Endothelial cell of umbilical vein (primary cell): ENCODE measurements at regions not wholly inside any gene's neighbourhood (a gene's known extent, or its start where the extent isn't known, plus 50 kb on each side); places are given as distances from the start of the nearest gene placed in this dataset.

Experiments used
- BruUV-seq: library from RNA; stranded (reverse); fragments of 400-500 nt; replicated peaks from 2 replicates; lab custom pipeline; 2021; lab: Mats Ljungman, UMichigan
- CTCF ChIA-PET: fragments of 300-600, 350-600 bp; sonication (Branson Sonifier 250); formaldehyde crosslinking; loops from one replicate; lab custom pipeline; 2021; ENCODE audit warnings: antibody characterized with exemption, inconsistent platforms; lab: Charles Lee
- POLR2A ChIA-PET: fragments of 300-600, 350-600 bp; sonication (Branson Sonifier 250); formaldehyde crosslinking; loops from one replicate; lab custom pipeline; 2021; ENCODE audit warnings: antibody characterized with exemption, inconsistent platforms; lab: Charles Lee
- DNase-seq: peaks from one replicate; pipeline ENCODE4 v3.0.0-alpha.2; 2011; ENCODE audit warnings: low read depth, low spot score
- FAIRE-seq: peaks from 2 replicates; lab custom pipeline; 2011; peaks lifted over from hg19 to GRCh38; lab: Jason Lieb, UNC
- H2AFZ ChIP-seq: 2 replicates; pipeline ENCODE4 v1.6.0; 2012; ENCODE audit warnings: low read depth, low read length, control low read depth, inconsistent platforms
- H3K27ac ChIP-seq: 2 replicates; pipeline ENCODE4 v1.5.1; 2011; ENCODE audit warnings: low read depth, mild to moderate bottlenecking, control low read depth, low read length, moderate library complexity; ENCODE audit not compliant: insufficient read depth
- H3K27me3 ChIP-seq, 2 experiments: 2 replicates each; pipeline versions ENCODE4 v1.6.0 to v1.6.1; 2011; ENCODE audit warnings: low read length in 2 of 2, mixed read lengths in 1 of 2; ENCODE audit not compliant: control insufficient read depth in 2 of 2, insufficient read depth in 2 of 2
- H3K36me3 ChIP-seq, 2 experiments: 2 replicates in 1 of 2; 3 replicates in 1 of 2; pipeline ENCODE4 v1.5.1; 2011; ENCODE audit warnings: low read length in 2 of 2, mild to moderate bottlenecking in 1 of 2, moderate library complexity in 1 of 2; ENCODE audit not compliant: control insufficient read depth in 2 of 2, insufficient read depth in 2 of 2; ENCODE audit errors: extremely low read depth in 1 of 2
- H3K4me1 ChIP-seq: 3 replicates; pipeline ENCODE4 v1.5.1; 2011; ENCODE audit warnings: mild to moderate bottlenecking, low read length; ENCODE audit not compliant: control insufficient read depth, insufficient read depth; ENCODE audit errors: extremely low read depth
- H3K4me2 ChIP-seq: 2 replicates; pipeline ENCODE4 v1.6.1; 2011; ENCODE audit warnings: low read length, control low read depth, mixed read lengths; ENCODE audit not compliant: insufficient read depth
- H3K4me3 ChIP-seq, 3 experiments: fragments of 200-600 bp in 1 of 3; sonication (generic), shearing (Covaris generic) in 1 of 3; replicated peaks in 1 of 3; 2 replicates each; pipeline ENCODE4 v1.5.1; 2011 to 2016; ENCODE audit warnings: control low read depth in 3 of 3, low read length in 3 of 3, mild to moderate bottlenecking in 2 of 3, inconsistent platforms in 1 of 3, low read depth in 1 of 3, moderate library complexity in 1 of 3; ENCODE audit not compliant: insufficient read depth in 1 of 3
- H3K79me2 ChIP-seq: 2 replicates; pipeline ENCODE4 v1.6.0; 2012; ENCODE audit warnings: low read length, inconsistent platforms; ENCODE audit not compliant: control insufficient read depth, insufficient read depth
- H3K9ac ChIP-seq: replicated peaks from 2 replicates; pipeline ENCODE3; 2011; ENCODE audit warnings: low read length, control low read depth; ENCODE audit not compliant: insufficient read depth; ENCODE audit errors: extremely low read depth
- H3K9me1 ChIP-seq: replicated peaks from 3 replicates; pipeline ENCODE4 v1.6.0; 2011; ENCODE audit warnings: mild to moderate bottlenecking, low read length; ENCODE audit not compliant: control insufficient read depth, insufficient read depth; ENCODE audit errors: extremely low read depth
- H3K9me3 ChIP-seq: replicated peaks from 2 replicates; pipeline ENCODE4 v1.5.1; 2012; ENCODE audit warnings: low read length, inconsistent platforms; ENCODE audit not compliant: control insufficient read depth, insufficient read depth
- H4K20me1 ChIP-seq: replicated peaks from 2 replicates; pipeline ENCODE3; 2011; ENCODE audit warnings: mild to moderate bottlenecking, low read length; ENCODE audit not compliant: control insufficient read depth, insufficient read depth; ENCODE audit errors: extremely low read depth
- EZH2 ChIP-seq: IDR thresholded peaks from 2 replicates; pipeline ENCODE4 v1.6.1; 2012; ENCODE audit warnings: borderline replicate concordance, low read depth, mild to moderate bottlenecking, moderate library complexity, low read length, inconsistent platforms; ENCODE audit not compliant: severe bottlenecking
- FOS ChIP-seq: IDR thresholded peaks from 2 replicates; pipeline ENCODE4 v1.6.1; 2011; ENCODE audit warnings: mild to moderate bottlenecking, low read length, moderate library complexity, borderline replicate concordance; ENCODE audit not compliant: insufficient read depth
- GATA2 ChIP-seq: IDR thresholded peaks from 2 replicates; pipeline ENCODE4 v1.7.0; 2011; ENCODE audit warnings: low read depth, mild to moderate bottlenecking, moderate library complexity, mixed read lengths, low read length; ENCODE audit not compliant: insufficient read length, insufficient read depth
- JUN ChIP-seq: IDR thresholded peaks from 2 replicates; pipeline ENCODE4 v1.6.1; 2011; ENCODE audit warnings: borderline replicate concordance, low read depth; ENCODE audit not compliant: insufficient read length, insufficient read depth
- MYC ChIP-seq: IDR thresholded peaks from one replicate; pipeline ENCODE4 v1.6.1; 2011; ENCODE audit warnings: mild to moderate bottlenecking, low read depth, low read length
- POLR2A ChIP-seq: IDR thresholded peaks from 2 replicates; pipeline ENCODE4 v1.6.1; 2012; ENCODE audit warnings: low read depth, mild to moderate bottlenecking, control low read depth, low read length
- POLR2AphosphoS5 ChIP-seq: IDR thresholded peaks from 2 replicates; pipeline ENCODE4 v1.6.1; 2012; ENCODE audit warnings: low read depth, mild to moderate bottlenecking, control low read depth, low read length, moderate library complexity; ENCODE audit not compliant: insufficient read depth
- dilution Hi-C: fragments of 300-500 bp; cut with MboI; formaldehyde crosslinking; loops from one replicate; pipeline ENCODE4 v1.15.0; 2019; ENCODE audit warnings: low sequenced_read_pairs; ENCODE audit not compliant: extremely low pct_ligation_motif_present
- intact Hi-C: fragments of 100-400 bp; cut with micrococcal nuclease; formaldehyde crosslinking; loops from one replicate; pipeline ENCODE4 v1.10.0; 2022
- TF ChIP-seq, protein P1 (sequence below), 2 donors: IDR thresholded peaks; 1 replicate in 1 of 2; 2 replicates in 1 of 2; pipeline ENCODE4 v1.5.1; 2011; ENCODE audit warnings: low read length in 2 of 2, mild to moderate bottlenecking in 2 of 2, moderate library complexity in 2 of 2, control low read depth in 1 of 2, inconsistent platforms in 1 of 2, low read depth in 1 of 2; ENCODE audit not compliant: insufficient read depth in 1 of 2; ENCODE audit errors: extremely low read depth in 1 of 2
- TF ChIP-seq, protein P2 (sequence below): IDR thresholded peaks from 2 replicates; pipeline ENCODE4 v1.6.1; 2011; ENCODE audit not compliant: insufficient read depth, insufficient read length

DNA sequence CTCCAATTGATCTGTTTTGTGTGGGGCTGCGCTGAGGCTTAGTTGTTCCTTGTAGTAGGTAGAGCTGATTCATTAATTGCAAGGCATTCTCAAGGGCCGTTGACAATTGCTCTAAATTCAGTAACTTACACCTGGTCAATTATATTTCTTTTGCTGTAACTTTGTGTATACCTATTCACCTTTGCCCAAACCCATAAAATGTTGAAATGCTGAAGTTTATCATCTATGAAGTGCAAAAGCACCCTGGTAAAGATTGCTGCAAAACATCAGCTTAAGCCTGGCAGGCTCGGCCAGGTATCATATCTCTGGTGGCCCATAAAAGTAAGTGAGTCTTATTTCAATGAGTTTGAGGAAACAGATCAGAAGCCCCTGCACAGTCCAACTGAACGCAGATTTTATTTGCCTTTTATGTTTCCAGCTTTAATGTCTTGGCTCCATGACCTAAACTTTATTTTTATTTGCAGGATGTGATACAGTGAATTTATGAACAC lies 203.6 kb upstream of the SLCO3A1 start:
- Histone ChIP-seq H3K9me1 (no peaks in the 10 kb centered on the region), H3K36me3 (no peaks in the 10 kb centered on the region), H3K27me3 (no peaks in the 10 kb centered on the region), H3K9ac (no peak overlapping the region), H3K4me3 (no peak overlapping the region), H3K9me3 (peaks cover 2% of the 10 kb centered on the region), H4K20me1 (no peaks in the 10 kb centered on the region), H3K4me1 (no peaks in the 10 kb centered on the region), H3K27ac (no peak overlapping the region), H3K4me2 (no peak overlapping the region), H2AFZ (no peak overlapping the region), H3K79me2 (no peaks in the 10 kb centered on the region)
- intact Hi-C loops (no loop called here), dilution Hi-C loops (no loop called here)
- DNase-seq (no peak), FAIRE-seq (no peak)
- BruUV-seq: no TSS peak
- CTCF ChIA-PET: no interaction called here
- TF ChIP-seq POLR2A: no peak
- no peak for TF ChIP-seq POLR2AphosphoS5
- TF ChIP-seq, protein P1, sequence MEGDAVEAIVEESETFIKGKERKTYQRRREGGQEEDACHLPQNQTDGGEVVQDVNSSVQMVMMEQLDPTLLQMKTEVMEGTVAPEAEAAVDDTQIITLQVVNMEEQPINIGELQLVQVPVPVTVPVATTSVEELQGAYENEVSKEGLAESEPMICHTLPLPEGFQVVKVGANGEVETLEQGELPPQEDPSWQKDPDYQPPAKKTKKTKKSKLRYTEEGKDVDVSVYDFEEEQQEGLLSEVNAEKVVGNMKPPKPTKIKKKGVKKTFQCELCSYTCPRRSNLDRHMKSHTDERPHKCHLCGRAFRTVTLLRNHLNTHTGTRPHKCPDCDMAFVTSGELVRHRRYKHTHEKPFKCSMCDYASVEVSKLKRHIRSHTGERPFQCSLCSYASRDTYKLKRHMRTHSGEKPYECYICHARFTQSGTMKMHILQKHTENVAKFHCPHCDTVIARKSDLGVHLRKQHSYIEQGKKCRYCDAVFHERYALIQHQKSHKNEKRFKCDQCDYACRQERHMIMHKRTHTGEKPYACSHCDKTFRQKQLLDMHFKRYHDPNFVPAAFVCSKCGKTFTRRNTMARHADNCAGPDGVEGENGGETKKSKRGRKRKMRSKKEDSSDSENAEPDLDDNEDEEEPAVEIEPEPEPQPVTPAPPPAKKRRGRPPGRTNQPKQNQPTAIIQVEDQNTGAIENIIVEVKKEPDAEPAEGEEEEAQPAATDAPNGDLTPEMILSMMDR (IDR thresholded peaks at IDR 0.05; ENCODE audit: extremely low read depth in 1 of 2, insufficient read depth in 1 of 2, low read depth in 1 of 2, low read length in 2 of 2): no peak
- no peak for TF ChIP-seq JUN
- no peak for TF ChIP-seq MYC
- TF ChIP-seq FOS: no peak
- TF ChIP-seq, protein P2, sequence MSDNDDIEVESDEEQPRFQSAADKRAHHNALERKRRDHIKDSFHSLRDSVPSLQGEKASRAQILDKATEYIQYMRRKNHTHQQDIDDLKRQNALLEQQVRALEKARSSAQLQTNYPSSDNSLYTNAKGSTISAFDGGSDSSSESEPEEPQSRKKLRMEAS: no peak
- TF ChIP-seq GATA2: no peak
- TF ChIP-seq EZH2: no peak
- POLR2A ChIA-PET: no interaction called here
